ENCODE measurements at regions not wholly inside any gene's neighbourhood (a gene's known extent, or its start where the extent isn't known, plus 50 kb on each side); places are given as distances from the start of the nearest gene placed in this dataset.

DNA sequence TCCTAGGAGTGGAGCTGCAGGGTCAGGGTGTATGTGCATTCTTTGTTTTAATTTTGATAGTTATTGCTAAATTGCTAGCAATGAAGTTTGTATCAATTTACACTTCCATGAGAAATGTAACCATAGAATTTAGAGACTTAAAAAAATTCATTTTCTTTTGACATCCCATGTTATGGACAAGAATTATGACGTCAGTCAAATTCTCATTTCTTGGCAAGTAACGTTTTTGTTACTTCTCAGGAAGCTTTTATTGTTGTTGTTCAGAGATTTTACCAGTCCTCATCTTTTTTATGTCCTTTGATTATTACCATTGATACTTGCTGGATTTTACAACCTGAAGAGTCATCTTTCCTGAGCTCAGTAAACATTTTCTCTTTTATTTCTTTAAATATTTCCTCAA lies 417.5 kb upstream of the ARX start:
- TF ChIP-seq YY1 (IDR thresholded peaks at IDR 0.05; ENCODE audit: insufficient read depth, insufficient read length) (no peak), SUZ12 (IDR thresholded peaks at IDR 0.05; ENCODE audit: extremely low read depth, insufficient read depth, insufficient read length) (no peak)

Data from NT2/D1 (cell line).